ENCODE measurements at regions not wholly inside any gene's neighbourhood (a gene's known extent, or its start where the extent isn't known, plus 50 kb on each side); places are given as distances from the start of the nearest gene placed in this dataset.

GRCh38 chr9:87140142-87140541 lies 192.8 kb upstream of the GAS1 start:
- TF ChIP-seq MYC (IDR thresholded peaks at IDR 0.05; ENCODE audit: low read depth, low read length) (no peak), GATA2 (IDR thresholded peaks at IDR 0.05; ENCODE audit: insufficient read depth, insufficient read length, low read depth, low read length) (no peak), FOS (IDR thresholded peaks at IDR 0.05; ENCODE audit: borderline replicate concordance, insufficient read depth, low read length) (no peak), CTCF (IDR thresholded peaks at IDR 0.05; ENCODE audit: extremely low read depth in 1 of 2, insufficient read depth in 1 of 2, low read depth in 1 of 2, low read length in 2 of 2) (no peak), POLR2A (IDR thresholded peaks at IDR 0.05; ENCODE audit: low read depth, low read length) (no peak)
- POLR2A ChIA-PET = no interaction called here

GRCh38 chr9:87140605-87141109 lies 193.4 kb upstream of the GAS1 start:
- Histone ChIP-seq H3K79me2 (ENCODE audit: control insufficient read depth, insufficient read depth, low read length) (no peaks in the 10 kb centered on the region), H3K9ac (replicated peaks; ENCODE audit: extremely low read depth, insufficient read depth, low read length) (no peak overlapping the region), H3K27ac (ENCODE audit: insufficient read depth, low read depth, low read length) (no peak overlapping the region), H3K9me3 (replicated peaks; ENCODE audit: control insufficient read depth, insufficient read depth, low read length) (no peaks in the 10 kb centered on the region), H3K36me3 (ENCODE audit: control insufficient read depth in 2 of 2, extremely low read depth in 1 of 2, insufficient read depth in 2 of 2, low read length in 2 of 2) (no peaks in the 10 kb centered on the region), H2AFZ (ENCODE audit: low read depth, low read length) (no peak overlapping the region), H3K4me1 (ENCODE audit: control insufficient read depth, extremely low read depth, insufficient read depth, low read length) (no peaks in the 10 kb centered on the region), H3K27me3 (ENCODE audit: control insufficient read depth in 2 of 2, insufficient read depth in 2 of 2, low read length in 2 of 2) (no peaks in the 10 kb centered on the region), H3K4me3 (replicated peaks in 1 of 3; ENCODE audit: insufficient read depth in 1 of 3, low read depth in 1 of 3, low read length in 3 of 3) (no peak overlapping the region), H3K9me1 (replicated peaks; ENCODE audit: control insufficient read depth, extremely low read depth, insufficient read depth, low read length) (no peaks in the 10 kb centered on the region), H4K20me1 (replicated peaks; ENCODE audit: control insufficient read depth, extremely low read depth, insufficient read depth, low read length) (no peaks in the 10 kb centered on the region), H3K4me2 (ENCODE audit: insufficient read depth, low read length) (no peak overlapping the region)
- ChIA-PET POLR2A (no interaction called here), CTCF (no interaction called here)
- dilution Hi-C loops (cut with MboI; ENCODE audit: extremely low pct_ligation_motif_present, low sequenced_read_pairs) (no loop called here), intact Hi-C loops (cut with micrococcal nuclease) (no loop called here)
- no TSS peak for BruUV-seq (replicated peaks)
- no peak for TF ChIP-seq FOS (IDR thresholded peaks at IDR 0.05; ENCODE audit: borderline replicate concordance, insufficient read depth, low read length)
- no peak for TF ChIP-seq JUN (IDR thresholded peaks at IDR 0.05; ENCODE audit: borderline replicate concordance, insufficient read depth, insufficient read length, low read depth)
- no peak for TF ChIP-seq CTCF (IDR thresholded peaks at IDR 0.05; ENCODE audit: extremely low read depth in 1 of 2, insufficient read depth in 1 of 2, low read depth in 1 of 2, low read length in 2 of 2)
- no peak for TF ChIP-seq EZH2 (IDR thresholded peaks at IDR 0.05; ENCODE audit: borderline replicate concordance, low read depth, low read length, severe bottlenecking)
- TF ChIP-seq MYC (IDR thresholded peaks at IDR 0.05; ENCODE audit: low read depth, low read length) = no peak
- TF ChIP-seq GATA2 (IDR thresholded peaks at IDR 0.05; ENCODE audit: insufficient read depth, insufficient read length, low read depth, low read length) = no peak
- no peak for TF ChIP-seq MAX (IDR thresholded peaks at IDR 0.05; ENCODE audit: insufficient read depth, insufficient read length)
- TF ChIP-seq POLR2A (IDR thresholded peaks at IDR 0.05; ENCODE audit: low read depth, low read length) = no peak
- TF ChIP-seq POLR2AphosphoS5 (IDR thresholded peaks at IDR 0.05; ENCODE audit: insufficient read depth, low read depth, low read length) = no peak
- FAIRE-seq (no peak), DNase-seq (ENCODE audit: low read depth, low spot score) (no peak)

More at GRCh38 chr9:87140142-87140541, 192.8 kb upstream of the GAS1 start:
- no peaks in the 10 kb centered on the region for H3K9me1 ChIP-seq (replicated peaks; ENCODE audit: control insufficient read depth, extremely low read depth, insufficient read depth, low read length)
- H3K4me2 ChIP-seq (ENCODE audit: insufficient read depth, low read length) = no peak overlapping the region
- H3K9me3 ChIP-seq (replicated peaks; ENCODE audit: control insufficient read depth, insufficient read depth, low read length) = no peaks in the 10 kb centered on the region
- H3K36me3 ChIP-seq (ENCODE audit: control insufficient read depth in 2 of 2, extremely low read depth in 1 of 2, insufficient read depth in 2 of 2, low read length in 2 of 2) = no peaks in the 10 kb centered on the region
- no peaks in the 10 kb centered on the region for H3K27me3 ChIP-seq (ENCODE audit: control insufficient read depth in 2 of 2, insufficient read depth in 2 of 2, low read length in 2 of 2)
- intact Hi-C loops (cut with micrococcal nuclease) = no loop called here
- dilution Hi-C loops (cut with MboI; ENCODE audit: extremely low pct_ligation_motif_present, low sequenced_read_pairs) = no loop called here
- no peak overlapping the region for H3K4me3 ChIP-seq (replicated peaks in 1 of 3; ENCODE audit: insufficient read depth in 1 of 3, low read depth in 1 of 3, low read length in 3 of 3)
- no TSS peak for BruUV-seq (replicated peaks)
- no peak overlapping the region for H3K9ac ChIP-seq (replicated peaks; ENCODE audit: extremely low read depth, insufficient read depth, low read length)
- no peak overlapping the region for H3K27ac ChIP-seq (ENCODE audit: insufficient read depth, low read depth, low read length)
- CTCF ChIA-PET = no interaction called here
- no peak overlapping the region for H2AFZ ChIP-seq (ENCODE audit: low read depth, low read length)
- DNase-seq (ENCODE audit: low read depth, low spot score) = no peak
- no peak for FAIRE-seq
- no peaks in the 10 kb centered on the region for H3K79me2 ChIP-seq (ENCODE audit: control insufficient read depth, insufficient read depth, low read length)
- H3K4me1 ChIP-seq (ENCODE audit: control insufficient read depth, extremely low read depth, insufficient read depth, low read length) = no peaks in the 10 kb centered on the region
- no peaks in the 10 kb centered on the region for H4K20me1 ChIP-seq (replicated peaks; ENCODE audit: control insufficient read depth, extremely low read depth, insufficient read depth, low read length)

Measured in endothelial cell of umbilical vein (primary cell).